Endothelial cell of umbilical vein (primary cell): ENCODE measurements at regions not wholly inside any gene's neighbourhood (a gene's known extent, or its start where the extent isn't known, plus 50 kb on each side); places are given as distances from the start of the nearest gene placed in this dataset.

Source experiments
- BruUV-seq: library from RNA; stranded (reverse); fragments of 400-500 nt; replicated peaks from 2 replicates; lab custom pipeline; 2021; lab: Mats Ljungman, UMichigan
- CTCF ChIA-PET: fragments of 300-600, 350-600 bp; sonication (Branson Sonifier 250); formaldehyde crosslinking; loops from one replicate; lab custom pipeline; 2021; ENCODE audit warnings: antibody characterized with exemption, inconsistent platforms; lab: Charles Lee
- POLR2A ChIA-PET: fragments of 300-600, 350-600 bp; sonication (Branson Sonifier 250); formaldehyde crosslinking; loops from one replicate; lab custom pipeline; 2021; ENCODE audit warnings: antibody characterized with exemption, inconsistent platforms; lab: Charles Lee
- DNase-seq: peaks from one replicate; pipeline ENCODE4 v3.0.0-alpha.2; 2011; ENCODE audit warnings: low read depth, low spot score
- FAIRE-seq: peaks from 2 replicates; lab custom pipeline; 2011; peaks lifted over from hg19 to GRCh38; lab: Jason Lieb, UNC
- H2AFZ ChIP-seq: 2 replicates; pipeline ENCODE4 v1.6.0; 2012; ENCODE audit warnings: low read depth, low read length, control low read depth, inconsistent platforms
- H3K27ac ChIP-seq: 2 replicates; pipeline ENCODE4 v1.5.1; 2011; ENCODE audit warnings: low read depth, mild to moderate bottlenecking, control low read depth, low read length, moderate library complexity; ENCODE audit not compliant: insufficient read depth
- H3K27me3 ChIP-seq, 2 experiments: 2 replicates each; pipeline versions ENCODE4 v1.6.0 to v1.6.1; 2011; ENCODE audit warnings: low read length in 2 of 2, mixed read lengths in 1 of 2; ENCODE audit not compliant: control insufficient read depth in 2 of 2, insufficient read depth in 2 of 2
- H3K36me3 ChIP-seq, 2 experiments: 2 replicates in 1 of 2; 3 replicates in 1 of 2; pipeline ENCODE4 v1.5.1; 2011; ENCODE audit warnings: low read length in 2 of 2, mild to moderate bottlenecking in 1 of 2, moderate library complexity in 1 of 2; ENCODE audit not compliant: control insufficient read depth in 2 of 2, insufficient read depth in 2 of 2; ENCODE audit errors: extremely low read depth in 1 of 2
- H3K4me1 ChIP-seq: 3 replicates; pipeline ENCODE4 v1.5.1; 2011; ENCODE audit warnings: mild to moderate bottlenecking, low read length; ENCODE audit not compliant: control insufficient read depth, insufficient read depth; ENCODE audit errors: extremely low read depth
- H3K4me2 ChIP-seq: 2 replicates; pipeline ENCODE4 v1.6.1; 2011; ENCODE audit warnings: low read length, control low read depth, mixed read lengths; ENCODE audit not compliant: insufficient read depth
- H3K4me3 ChIP-seq, 3 experiments: fragments of 200-600 bp in 1 of 3; sonication (generic), shearing (Covaris generic) in 1 of 3; replicated peaks in 1 of 3; 2 replicates each; pipeline ENCODE4 v1.5.1; 2011 to 2016; ENCODE audit warnings: control low read depth in 3 of 3, low read length in 3 of 3, mild to moderate bottlenecking in 2 of 3, inconsistent platforms in 1 of 3, low read depth in 1 of 3, moderate library complexity in 1 of 3; ENCODE audit not compliant: insufficient read depth in 1 of 3
- H3K79me2 ChIP-seq: 2 replicates; pipeline ENCODE4 v1.6.0; 2012; ENCODE audit warnings: low read length, inconsistent platforms; ENCODE audit not compliant: control insufficient read depth, insufficient read depth
- H3K9ac ChIP-seq: replicated peaks from 2 replicates; pipeline ENCODE3; 2011; ENCODE audit warnings: low read length, control low read depth; ENCODE audit not compliant: insufficient read depth; ENCODE audit errors: extremely low read depth
- H3K9me1 ChIP-seq: replicated peaks from 3 replicates; pipeline ENCODE4 v1.6.0; 2011; ENCODE audit warnings: mild to moderate bottlenecking, low read length; ENCODE audit not compliant: control insufficient read depth, insufficient read depth; ENCODE audit errors: extremely low read depth
- H3K9me3 ChIP-seq: replicated peaks from 2 replicates; pipeline ENCODE4 v1.5.1; 2012; ENCODE audit warnings: low read length, inconsistent platforms; ENCODE audit not compliant: control insufficient read depth, insufficient read depth
- H4K20me1 ChIP-seq: replicated peaks from 2 replicates; pipeline ENCODE3; 2011; ENCODE audit warnings: mild to moderate bottlenecking, low read length; ENCODE audit not compliant: control insufficient read depth, insufficient read depth; ENCODE audit errors: extremely low read depth
- EZH2 ChIP-seq: IDR thresholded peaks from 2 replicates; pipeline ENCODE4 v1.6.1; 2012; ENCODE audit warnings: borderline replicate concordance, low read depth, mild to moderate bottlenecking, moderate library complexity, low read length, inconsistent platforms; ENCODE audit not compliant: severe bottlenecking
- FOS ChIP-seq: IDR thresholded peaks from 2 replicates; pipeline ENCODE4 v1.6.1; 2011; ENCODE audit warnings: mild to moderate bottlenecking, low read length, moderate library complexity, borderline replicate concordance; ENCODE audit not compliant: insufficient read depth
- GATA2 ChIP-seq: IDR thresholded peaks from 2 replicates; pipeline ENCODE4 v1.7.0; 2011; ENCODE audit warnings: low read depth, mild to moderate bottlenecking, moderate library complexity, mixed read lengths, low read length; ENCODE audit not compliant: insufficient read length, insufficient read depth
- JUN ChIP-seq: IDR thresholded peaks from 2 replicates; pipeline ENCODE4 v1.6.1; 2011; ENCODE audit warnings: borderline replicate concordance, low read depth; ENCODE audit not compliant: insufficient read length, insufficient read depth
- MYC ChIP-seq: IDR thresholded peaks from one replicate; pipeline ENCODE4 v1.6.1; 2011; ENCODE audit warnings: mild to moderate bottlenecking, low read depth, low read length
- POLR2A ChIP-seq: IDR thresholded peaks from 2 replicates; pipeline ENCODE4 v1.6.1; 2012; ENCODE audit warnings: low read depth, mild to moderate bottlenecking, control low read depth, low read length
- POLR2AphosphoS5 ChIP-seq: IDR thresholded peaks from 2 replicates; pipeline ENCODE4 v1.6.1; 2012; ENCODE audit warnings: low read depth, mild to moderate bottlenecking, control low read depth, low read length, moderate library complexity; ENCODE audit not compliant: insufficient read depth
- dilution Hi-C: fragments of 300-500 bp; cut with MboI; formaldehyde crosslinking; loops from one replicate; pipeline ENCODE4 v1.15.0; 2019; ENCODE audit warnings: low sequenced_read_pairs; ENCODE audit not compliant: extremely low pct_ligation_motif_present
- intact Hi-C: fragments of 100-400 bp; cut with micrococcal nuclease; formaldehyde crosslinking; loops from one replicate; pipeline ENCODE4 v1.10.0; 2022
- TF ChIP-seq, protein P1 (sequence below): IDR thresholded peaks from 2 replicates; pipeline ENCODE4 v1.6.1; 2011; ENCODE audit not compliant: insufficient read depth, insufficient read length
- TF ChIP-seq, protein P2 (sequence below), 2 donors: IDR thresholded peaks; 1 replicate in 1 of 2; 2 replicates in 1 of 2; pipeline ENCODE4 v1.5.1; 2011; ENCODE audit warnings: low read length in 2 of 2, mild to moderate bottlenecking in 2 of 2, moderate library complexity in 2 of 2, control low read depth in 1 of 2, inconsistent platforms in 1 of 2, low read depth in 1 of 2; ENCODE audit not compliant: insufficient read depth in 1 of 2; ENCODE audit errors: extremely low read depth in 1 of 2

DNA sequence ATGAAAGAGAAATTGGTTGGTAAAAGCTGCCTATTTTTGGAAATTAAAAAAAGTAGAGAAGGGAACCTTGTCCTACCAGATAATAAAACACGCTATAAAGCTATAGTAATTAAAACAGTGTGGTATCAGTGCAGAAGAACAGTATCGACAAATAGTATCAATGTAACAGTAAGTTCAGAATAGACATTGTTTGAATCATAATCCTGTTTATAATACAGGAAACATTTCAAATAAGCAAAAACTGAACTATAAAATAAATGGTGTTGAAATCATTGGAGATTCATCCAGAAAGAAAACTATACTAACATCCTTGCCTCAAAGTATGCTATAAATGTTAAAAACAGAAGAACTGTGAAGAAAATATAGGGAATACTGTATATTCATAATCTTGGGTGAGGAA lies 54.2 kb upstream of the NAP1L1 start:
- TF ChIP-seq EZH2 = no peak
- no peak for TF ChIP-seq POLR2A
- no peak for TF ChIP-seq FOS
- TF ChIP-seq GATA2 = no peak
- no peak for TF ChIP-seq MYC
- TF ChIP-seq, protein P1, sequence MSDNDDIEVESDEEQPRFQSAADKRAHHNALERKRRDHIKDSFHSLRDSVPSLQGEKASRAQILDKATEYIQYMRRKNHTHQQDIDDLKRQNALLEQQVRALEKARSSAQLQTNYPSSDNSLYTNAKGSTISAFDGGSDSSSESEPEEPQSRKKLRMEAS = no peak
- no peaks in the 10 kb centered on the region for H3K27me3 ChIP-seq
- no peak overlapping the region for H3K27ac ChIP-seq
- H3K79me2 ChIP-seq = no peaks in the 10 kb centered on the region
- dilution Hi-C loops = no loop called here
- no peak overlapping the region for H3K4me3 ChIP-seq
- no peaks in the 10 kb centered on the region for H3K9me1 ChIP-seq
- ChIA-PET CTCF (interaction anchor here (0.8 kb wide), 1 partner anchor 21 kb away, joined by 3 read pairs; no protein-coding TSS in a partner anchor), POLR2A (no interaction called here)
- H3K9ac ChIP-seq = no peak overlapping the region
- no peaks in the 10 kb centered on the region for H3K36me3 ChIP-seq
- H3K4me1 ChIP-seq = no peaks in the 10 kb centered on the region
- H3K4me2 ChIP-seq = no peak overlapping the region
- no peak for DNase-seq
- H2AFZ ChIP-seq = no peak overlapping the region
- intact Hi-C loops = no loop called here
- no peak for FAIRE-seq
- BruUV-seq = no TSS peak
- no peaks in the 10 kb centered on the region for H4K20me1 ChIP-seq
- no peaks in the 10 kb centered on the region for H3K9me3 ChIP-seq

DNA sequence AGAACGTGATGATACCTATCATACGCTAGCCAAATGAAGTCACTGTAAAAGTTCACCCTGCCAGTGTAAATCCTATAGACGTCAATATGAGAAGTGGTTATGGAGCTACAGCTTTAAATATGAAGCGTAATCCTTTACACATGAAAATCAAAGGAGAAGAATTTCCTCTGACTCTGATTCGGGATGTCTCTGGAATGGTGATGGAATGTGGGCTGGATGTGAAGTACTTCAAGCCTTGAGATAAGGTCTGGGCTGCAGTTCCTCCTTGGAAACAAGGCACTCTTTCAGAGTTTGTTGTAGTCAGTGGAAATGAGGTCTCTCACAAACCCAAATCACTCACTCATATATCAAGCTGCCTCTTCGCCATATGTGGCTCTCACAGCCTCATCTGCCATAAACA lies 53.1 kb upstream of the NAP1L1 start:
- no peak overlapping the region for H2AFZ ChIP-seq
- POLR2A ChIA-PET = no interaction called here

More for the DNA sequence above, 53.1 kb upstream of the NAP1L1 start:
- CTCF ChIA-PET = no interaction called here
- Histone ChIP-seq H3K4me2 (no peak overlapping the region), H3K4me1 (no peaks in the 10 kb centered on the region), H3K27me3 (no peaks in the 10 kb centered on the region), H4K20me1 (no peaks in the 10 kb centered on the region), H3K9me3 (no peaks in the 10 kb centered on the region), H3K36me3 (no peaks in the 10 kb centered on the region), H3K4me3 (no peak overlapping the region), H3K9me1 (no peaks in the 10 kb centered on the region), H3K79me2 (no peaks in the 10 kb centered on the region), H3K27ac (no peak overlapping the region), H3K9ac (no peak overlapping the region)
- no peak for DNase-seq
- intact Hi-C loops (no loop called here), dilution Hi-C loops (no loop called here)
- BruUV-seq = no TSS peak
- peak; percentile 54 for FAIRE-seq
- TF ChIP-seq GATA2 (no peak), JUN (no peak), FOS (no peak), POLR2AphosphoS5 (no peak), MYC (no peak), EZH2 (no peak), POLR2A (no peak)
- TF ChIP-seq, protein P2, sequence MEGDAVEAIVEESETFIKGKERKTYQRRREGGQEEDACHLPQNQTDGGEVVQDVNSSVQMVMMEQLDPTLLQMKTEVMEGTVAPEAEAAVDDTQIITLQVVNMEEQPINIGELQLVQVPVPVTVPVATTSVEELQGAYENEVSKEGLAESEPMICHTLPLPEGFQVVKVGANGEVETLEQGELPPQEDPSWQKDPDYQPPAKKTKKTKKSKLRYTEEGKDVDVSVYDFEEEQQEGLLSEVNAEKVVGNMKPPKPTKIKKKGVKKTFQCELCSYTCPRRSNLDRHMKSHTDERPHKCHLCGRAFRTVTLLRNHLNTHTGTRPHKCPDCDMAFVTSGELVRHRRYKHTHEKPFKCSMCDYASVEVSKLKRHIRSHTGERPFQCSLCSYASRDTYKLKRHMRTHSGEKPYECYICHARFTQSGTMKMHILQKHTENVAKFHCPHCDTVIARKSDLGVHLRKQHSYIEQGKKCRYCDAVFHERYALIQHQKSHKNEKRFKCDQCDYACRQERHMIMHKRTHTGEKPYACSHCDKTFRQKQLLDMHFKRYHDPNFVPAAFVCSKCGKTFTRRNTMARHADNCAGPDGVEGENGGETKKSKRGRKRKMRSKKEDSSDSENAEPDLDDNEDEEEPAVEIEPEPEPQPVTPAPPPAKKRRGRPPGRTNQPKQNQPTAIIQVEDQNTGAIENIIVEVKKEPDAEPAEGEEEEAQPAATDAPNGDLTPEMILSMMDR (IDR thresholded peaks at IDR 0.05; ENCODE audit: extremely low read depth in 1 of 2, insufficient read depth in 1 of 2, low read depth in 1 of 2, low read length in 2 of 2) = no peak
- TF ChIP-seq, protein P1 = no peak
